SJCRH30 (cell line): ENCODE measurements at regions not wholly inside any gene's neighbourhood (a gene's known extent, or its start where the extent isn't known, plus 50 kb on each side); places are given as distances from the start of the nearest gene placed in this dataset.

ENCODE experiments used
- DNase-seq, 2 experiments: peaks; one replicate each; pipeline ENCODE4 v3.0.0-alpha.2; 2015 to 2020
- H3K27ac ChIP-seq: fragments of 250-450 bp; sonication (Bioruptor Pico); 2 replicates; pipeline ENCODE4 v1.5.1; 2020; ENCODE audit warnings: mild to moderate bottlenecking, moderate library complexity
- H3K27me3 ChIP-seq: fragments of 250-450 bp; sonication (Bioruptor Pico); 2 replicates; pipeline ENCODE4 v1.5.1; 2020; ENCODE audit warnings: mild to moderate bottlenecking, moderate library complexity
- H3K36me3 ChIP-seq: fragments of 250-450 bp; sonication (Bioruptor Pico); 2 replicates; pipeline ENCODE4 v1.5.1; 2020; ENCODE audit warnings: mild to moderate bottlenecking, moderate library complexity
- H3K4me1 ChIP-seq: fragments of 250-450 bp; sonication (Bioruptor Pico); 2 replicates; pipeline ENCODE4 v1.5.1; 2020; ENCODE audit warnings: mild to moderate bottlenecking, moderate library complexity
- H3K4me3 ChIP-seq: fragments of 250-450 bp; sonication (Bioruptor Pico); 2 replicates; pipeline ENCODE4 v1.5.1; 2020; ENCODE audit warnings: mild to moderate bottlenecking, moderate library complexity
- H3K9me3 ChIP-seq: fragments of 250-450 bp; sonication (Bioruptor Pico); replicated peaks from 2 replicates; pipeline ENCODE4 v1.5.1; 2020; ENCODE audit warnings: mild to moderate bottlenecking, moderate library complexity

DNA sequence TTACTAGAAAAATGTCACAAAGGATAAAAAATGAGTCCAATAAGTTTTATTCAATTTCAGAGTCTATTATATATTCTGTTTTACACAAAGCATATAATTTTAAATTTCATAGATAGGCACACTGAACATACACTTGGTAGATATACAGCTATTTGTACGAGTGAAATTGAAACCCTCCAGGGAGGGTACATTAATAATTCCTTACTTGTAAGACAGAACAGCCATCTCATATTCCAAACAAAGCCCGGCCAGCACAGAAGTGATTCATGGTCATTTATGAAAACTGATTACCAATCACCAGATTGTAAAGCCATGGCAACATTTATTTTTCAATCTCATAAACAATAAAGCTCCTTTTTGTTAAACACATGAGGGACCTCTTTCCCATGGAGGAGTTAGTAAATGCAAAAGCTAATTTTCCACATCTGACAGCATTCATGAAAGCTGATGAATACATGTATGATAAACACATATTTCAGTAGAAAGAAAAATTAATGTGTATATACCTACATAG is 190.6 kb downstream of the TDRD15 start:
- no peak for DNase-seq
- Histone ChIP-seq H3K9me3 (no peaks in the 10 kb centered on the region), H3K27me3 (peaks cover 10% of the 10 kb centered on the region; the same call in 1 of the 2 replicates), H3K27ac (no peak overlapping the region), H3K36me3 (no peaks in the 10 kb centered on the region), H3K4me1 (no peaks in the 10 kb centered on the region), H3K4me3 (no peak overlapping the region)

DNA sequence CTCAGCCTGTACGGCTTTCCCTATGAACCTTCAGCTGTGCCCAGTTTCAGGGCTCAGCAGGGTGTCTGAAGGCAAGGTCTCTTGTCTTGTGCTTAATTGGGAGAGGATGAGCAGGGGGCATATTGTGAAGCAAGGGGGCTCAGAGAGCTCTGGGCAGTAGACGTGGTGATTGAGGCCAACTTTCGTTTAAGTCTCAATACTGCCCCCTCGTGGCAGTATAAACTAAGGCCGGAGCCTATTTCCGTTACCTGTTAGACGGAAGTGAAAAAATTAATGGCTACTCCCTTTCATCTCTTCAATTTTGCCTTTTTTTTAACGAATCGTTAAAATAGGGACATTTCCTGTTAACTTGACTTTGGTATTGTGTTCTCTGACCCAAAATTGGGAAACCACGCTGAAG is 193.4 kb downstream of the TDRD15 start:
- Histone ChIP-seq H3K4me1 (no peaks in the 10 kb centered on the region), H3K36me3 (no peaks in the 10 kb centered on the region), H3K27ac (no peak overlapping the region), H3K9me3 (no peaks in the 10 kb centered on the region), H3K27me3 (peaks cover 3% of the 10 kb centered on the region; the same call in 1 of the 2 replicates), H3K4me3 (no peak overlapping the region)
- DNase-seq: peak; percentile 52 to 83

DNA sequence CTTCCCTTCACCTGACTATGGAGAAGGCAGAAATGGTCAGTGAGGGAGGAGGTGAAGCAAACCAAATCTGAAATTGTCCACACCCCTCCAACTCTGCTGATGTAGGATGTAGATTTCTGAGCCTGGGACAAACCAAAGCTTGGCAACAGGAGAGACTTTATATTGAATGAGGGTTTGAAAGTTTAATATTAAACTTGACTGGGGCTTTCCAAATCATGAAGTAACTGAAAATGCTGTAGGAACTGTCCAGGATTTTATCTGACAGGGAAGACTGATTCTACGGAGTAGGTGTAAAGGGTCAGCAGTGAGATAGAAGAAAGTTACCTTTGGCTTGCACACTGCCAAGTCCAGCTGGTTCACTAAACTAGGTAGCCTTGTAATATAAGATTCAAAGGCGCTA is 194.5 kb downstream of the TDRD15 start:
- peaks cover 3% of the 10 kb centered on the region; the same call in 1 of the 2 replicates for H3K27me3 ChIP-seq
- H3K4me1 ChIP-seq: no peaks in the 10 kb centered on the region
- no peaks in the 10 kb centered on the region for H3K9me3 ChIP-seq
- H3K4me3 ChIP-seq: no peak overlapping the region
- H3K36me3 ChIP-seq: no peaks in the 10 kb centered on the region
- no peak overlapping the region for H3K27ac ChIP-seq
- no peak for DNase-seq

GRCh38 chr2:21326152-21326551 is 202.4 kb downstream of the TDRD15 start:
- no peak overlapping the region for H3K4me3 ChIP-seq
- H3K9me3 ChIP-seq: no peaks in the 10 kb centered on the region
- no peaks in the 10 kb centered on the region for H3K4me1 ChIP-seq
- H3K27me3 ChIP-seq: no peaks in the 10 kb centered on the region
- no peak for DNase-seq
- H3K27ac ChIP-seq: no peak overlapping the region
- H3K36me3 ChIP-seq: no peaks in the 10 kb centered on the region

DNA sequence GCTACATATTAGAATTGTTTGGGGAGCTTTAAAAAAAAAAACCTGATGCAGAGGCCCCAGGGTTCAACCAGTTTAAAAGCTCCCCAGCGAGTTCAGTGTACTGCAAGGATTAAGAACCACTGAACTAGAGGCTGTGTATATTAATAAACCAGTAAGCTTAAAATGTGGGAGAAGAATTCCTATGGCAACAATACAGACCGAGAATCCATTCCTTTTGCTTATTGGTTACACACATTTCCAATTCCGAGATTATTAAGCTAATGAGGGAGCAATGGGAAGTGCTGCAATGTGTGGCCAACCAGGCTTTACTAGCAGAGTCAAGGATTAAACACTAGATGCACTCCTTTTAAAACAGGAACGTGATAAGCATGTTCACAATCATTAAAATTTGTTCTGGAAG is 204.4 kb downstream of the TDRD15 start:
- no peak overlapping the region for H3K27ac ChIP-seq
- H3K9me3 ChIP-seq: no peaks in the 10 kb centered on the region
- H3K36me3 ChIP-seq: no peaks in the 10 kb centered on the region
- H3K27me3 ChIP-seq: no peaks in the 10 kb centered on the region
- DNase-seq: no peak
- no peaks in the 10 kb centered on the region for H3K4me1 ChIP-seq
- H3K4me3 ChIP-seq: no peak overlapping the region

- Histone ChIP-seq H3K27ac (no peak overlapping the region), H3K4me3 (no peak overlapping the region), H3K4me1 (no peaks in the 10 kb centered on the region), H3K27me3 (no peaks in the 10 kb centered on the region), H3K9me3 (no peaks in the 10 kb centered on the region), H3K36me3 (no peaks in the 10 kb centered on the region)
- no peak for DNase-seq
These were observed 207.1 kb downstream of the TDRD15 start for GRCh38 chr2:21330786-21331391.

- H3K9me3 ChIP-seq: no peaks in the 10 kb centered on the region
- no peak for DNase-seq
- H3K36me3 ChIP-seq: no peaks in the 10 kb centered on the region
- H3K27me3 ChIP-seq: no peaks in the 10 kb centered on the region
- H3K4me1 ChIP-seq: no peaks in the 10 kb centered on the region
- no peak overlapping the region for H3K4me3 ChIP-seq
- no peak overlapping the region for H3K27ac ChIP-seq
These were observed 208.0 kb downstream of the TDRD15 start for GRCh38 chr2:21331625-21332370.

GRCh38 chr2:21332993-21333625 is 209.3 kb downstream of the TDRD15 start:
- H3K4me1 ChIP-seq: no peaks in the 10 kb centered on the region
- DNase-seq: no peak
- H3K36me3 ChIP-seq: no peaks in the 10 kb centered on the region
- H3K4me3 ChIP-seq: no peak overlapping the region
- no peak overlapping the region for H3K27ac ChIP-seq
- H3K27me3 ChIP-seq: no peaks in the 10 kb centered on the region
- H3K9me3 ChIP-seq: 0 out of 2 replicates have a peak, but pooled peaks cover 1% of the 10 kb centered on the region

GRCh38 chr2:21333684-21334083 is 209.9 kb downstream of the TDRD15 start:
- no peak overlapping the region for H3K27ac ChIP-seq
- H3K4me3 ChIP-seq: no peak overlapping the region
- H3K9me3 ChIP-seq: 0 out of 2 replicates have a peak, but pooled peaks cover 2% of the 10 kb centered on the region
- H3K27me3 ChIP-seq: no peaks in the 10 kb centered on the region
- no peaks in the 10 kb centered on the region for H3K4me1 ChIP-seq
- DNase-seq: no peak
- H3K36me3 ChIP-seq: no peaks in the 10 kb centered on the region

DNA sequence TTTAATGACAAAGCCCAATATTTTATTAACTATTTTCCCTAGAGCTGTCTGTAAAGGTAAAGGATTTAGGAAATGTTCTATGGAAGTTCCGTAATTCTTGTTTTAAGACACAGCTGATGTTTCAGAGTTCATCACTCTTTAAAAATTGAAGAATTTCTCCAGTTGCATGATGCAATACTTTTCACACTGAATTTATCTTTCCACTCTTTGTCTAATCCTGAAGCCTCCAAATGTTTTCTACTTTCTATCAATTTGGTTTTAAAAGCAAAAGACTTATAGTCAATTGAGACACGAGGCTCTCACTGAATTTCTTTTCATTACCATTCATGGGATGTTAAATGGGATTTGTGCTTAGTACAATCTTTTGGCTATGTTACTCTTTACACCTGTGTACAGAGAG is 223.2 kb downstream of the TDRD15 start:
- H3K27me3 ChIP-seq: no peaks in the 10 kb centered on the region
- H3K4me1 ChIP-seq: no peaks in the 10 kb centered on the region
- peaks cover 1% of the 10 kb centered on the region; the same call in 1 of the 2 replicates for H3K9me3 ChIP-seq
- DNase-seq: no peak
- no peak overlapping the region for H3K4me3 ChIP-seq
- H3K36me3 ChIP-seq: no peaks in the 10 kb centered on the region
- H3K27ac ChIP-seq: no peak overlapping the region

GRCh38 chr2:21353879-21354679 is 230.3 kb downstream of the TDRD15 start:
- Histone ChIP-seq H3K4me1 (no peaks in the 10 kb centered on the region), H3K27ac (no peak overlapping the region), H3K36me3 (no peaks in the 10 kb centered on the region), H3K27me3 (no peaks in the 10 kb centered on the region), H3K4me3 (no peak overlapping the region), H3K9me3 (no peaks in the 10 kb centered on the region)
- no peak for DNase-seq

DNA sequence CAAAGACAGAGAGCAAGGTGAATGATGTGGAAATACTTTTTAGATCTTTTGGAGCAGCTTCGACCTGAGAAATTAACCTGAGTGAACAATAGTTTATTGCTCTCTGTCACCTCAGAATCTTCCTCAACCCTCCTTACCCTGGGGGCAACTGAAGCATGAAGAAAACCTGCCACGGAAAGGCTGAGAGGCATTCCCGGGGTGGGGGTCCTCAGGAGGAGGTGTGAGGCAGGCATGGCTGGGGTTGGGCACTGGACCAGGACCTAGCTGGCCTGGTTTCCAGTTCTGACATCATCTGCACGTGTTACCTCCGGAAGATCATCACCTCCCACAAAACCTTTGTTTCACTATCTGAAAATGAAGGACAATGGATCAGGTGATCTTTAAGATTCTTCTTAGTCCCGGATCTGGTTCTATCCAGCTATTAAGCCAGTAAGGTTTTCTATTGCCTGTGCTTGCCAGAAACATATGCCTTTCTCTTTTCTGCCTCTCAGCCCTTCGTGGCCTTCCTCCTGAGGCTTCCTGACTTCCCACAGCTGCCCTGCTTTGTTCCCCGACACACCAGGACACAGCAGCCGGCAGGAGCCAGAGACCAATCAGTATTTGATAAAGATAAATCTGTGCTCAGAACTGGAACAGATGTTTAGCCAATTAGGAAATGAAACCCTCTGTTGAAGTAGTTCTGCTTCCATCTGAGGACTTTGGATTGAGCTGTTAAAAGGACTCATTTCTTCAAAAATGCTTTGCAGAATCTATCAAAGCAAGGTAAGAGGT is 232.5 kb downstream of the TDRD15 start:
- Histone ChIP-seq H3K36me3 (no peaks in the 10 kb centered on the region), H3K9me3 (no peaks in the 10 kb centered on the region), H3K4me1 (no peaks in the 10 kb centered on the region), H3K4me3 (no peak overlapping the region), H3K27me3 (no peaks in the 10 kb centered on the region), H3K27ac (no peak overlapping the region)
- no peak for DNase-seq

DNA sequence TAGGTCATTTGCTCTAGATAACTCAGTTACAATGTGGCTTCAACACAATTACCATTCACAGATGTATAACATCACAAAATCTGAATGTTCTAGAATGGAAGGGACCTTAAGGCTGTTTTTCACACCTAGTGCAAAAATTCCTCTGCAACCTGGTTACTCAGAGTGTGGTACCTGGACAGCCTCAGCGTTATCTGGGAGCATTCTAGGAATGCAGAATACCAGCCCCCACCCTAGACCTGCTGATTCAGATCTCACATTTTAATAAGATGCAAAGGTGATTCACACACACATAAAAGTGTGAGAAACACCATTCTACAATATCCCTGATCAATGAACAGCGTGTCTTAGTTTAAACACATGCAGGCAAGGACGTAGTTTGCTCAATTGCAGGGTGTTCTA is 233.1 kb downstream of the TDRD15 start:
- Histone ChIP-seq H3K4me1 (no peaks in the 10 kb centered on the region), H3K4me3 (no peak overlapping the region), H3K27me3 (no peaks in the 10 kb centered on the region), H3K9me3 (no peaks in the 10 kb centered on the region), H3K27ac (no peak overlapping the region), H3K36me3 (no peaks in the 10 kb centered on the region)
- no peak for DNase-seq

- Histone ChIP-seq H3K4me3 (no peak overlapping the region), H3K27me3 (no peaks in the 10 kb centered on the region), H3K9me3 (no peaks in the 10 kb centered on the region), H3K36me3 (no peaks in the 10 kb centered on the region), H3K4me1 (no peaks in the 10 kb centered on the region), H3K27ac (no peak overlapping the region)
- DNase-seq: no peak
These were observed 235.2 kb downstream of the TDRD15 start for GRCh38 chr2:21358976-21359375.
